HEK293 (cell line): ENCODE measurements at regions not wholly inside any gene's neighbourhood (a gene's known extent, or its start where the extent isn't known, plus 50 kb on each side); places are given as distances from the start of the nearest gene placed in this dataset.

Experiments used
- CTCF ChIA-PET: fragments of 350-600 bp; formaldehyde crosslinking; extraction: SDS; loops from one replicate; lab custom pipeline; 2021; ENCODE audit warnings: antibody characterized with exemption; lab: Yijun Ruan, JAX
- POLR2A ChIA-PET: fragments of 300-600 bp; formaldehyde crosslinking; extraction: SDS; loops from one replicate; lab custom pipeline; 2020; ENCODE audit warnings: antibody characterized with exemption, inconsistent platforms; lab: Yijun Ruan, JAX
- H3K27ac ChIP-seq: fragments of 200-500 bp; sonication (Bioruptor generic); 2 replicates; pipeline ENCODE4 v1.5.1; 2014; ENCODE audit warnings: low read depth, low read length, control low read depth, inconsistent platforms; ENCODE audit errors: extremely low read depth
- H3K36me3 ChIP-seq, 2 experiments: fragments of 200-500 bp in 1 of 2; sonication (Bioruptor generic) in 1 of 2; 1 replicate in 1 of 2; 2 replicates in 1 of 2; pipeline ENCODE4 v1.5.1; 2014 to 2017; ENCODE audit warnings: inconsistent platforms in 2 of 2, low read length in 2 of 2; ENCODE audit not compliant: control insufficient read depth in 2 of 2, insufficient read depth in 1 of 2
- H3K4me1 ChIP-seq: fragments of 200-500 bp; sonication (Bioruptor generic); 2 replicates; pipeline ENCODE4 v1.5.1; 2014; ENCODE audit warnings: mild to moderate bottlenecking, low read length, inconsistent platforms; ENCODE audit not compliant: control insufficient read depth, insufficient read depth
- H3K4me3 ChIP-seq: 2 replicates; pipeline ENCODE4 v1.5.1; 2011; ENCODE audit warnings: low read depth, mild to moderate bottlenecking, control low read depth, low read length, moderate library complexity
- H3K9me3 ChIP-seq: fragments of 200-500 bp; sonication (Bioruptor generic); 2 replicates; pipeline ENCODE4 v1.5.1; 2014; ENCODE audit warnings: low read depth, low read length, inconsistent platforms; ENCODE audit not compliant: control insufficient read depth, insufficient read depth
- KLF16 ChIP-seq: fragments of 450-650 bp; formaldehyde crosslinking; IDR thresholded peaks from 2 replicates; pipeline ENCODE4 v1.5.1; 2017; ENCODE audit warnings: missing biosample characterization, missing genetic modification characterization
- PRDM1 ChIP-seq: fragments of 450-650 bp; formaldehyde crosslinking; IDR thresholded peaks from 2 replicates; pipeline ENCODE4; 2016; ENCODE audit warnings: missing biosample characterization, missing genetic modification characterization
- SCRT2 ChIP-seq: fragments of 450-650 bp; formaldehyde crosslinking; IDR thresholded peaks from 2 replicates; pipeline ENCODE4 v1.5.1; 2016; ENCODE audit warnings: missing biosample characterization, missing genetic modification characterization
- SP7 ChIP-seq: fragments of 450-650 bp; formaldehyde crosslinking; IDR thresholded peaks from 2 replicates; pipeline ENCODE4 v1.5.1; 2016; ENCODE audit warnings: missing biosample characterization, missing genetic modification characterization
- ZBTB1 ChIP-seq: fragments of 450-650 bp; formaldehyde crosslinking; IDR thresholded peaks from 2 replicates; pipeline ENCODE4 v1.5.1; 2016; ENCODE audit warnings: missing biosample characterization, missing genetic modification characterization
- ZBTB8A ChIP-seq: fragments of 450-650 bp; formaldehyde crosslinking; IDR thresholded peaks from 2 replicates; pipeline ENCODE4 v1.5.1; 2016; ENCODE audit warnings: missing biosample characterization, missing genetic modification characterization
- ZNF10 ChIP-seq: fragments of 450-650 bp; formaldehyde crosslinking; IDR thresholded peaks from 2 replicates; pipeline ENCODE4 v1.5.1; 2017; ENCODE audit warnings: missing biosample characterization, missing genetic modification characterization
- ZNF248 ChIP-seq: fragments of 450-650 bp; formaldehyde crosslinking; IDR thresholded peaks from 2 replicates; pipeline ENCODE4 v1.5.1; 2017; ENCODE audit warnings: missing biosample characterization, missing genetic modification characterization
- ZNF274 ChIP-seq, 2 experiments: fragments of 200-500 bp in 1 of 2; fragments of 450-650 bp in 1 of 2; sonication (Bioruptor generic) in 1 of 2; formaldehyde crosslinking in 1 of 2; IDR thresholded peaks; 2 replicates each; pipeline versions ENCODE4 v1.5.1 to v1.6.1; 2014 to 2016; ENCODE audit warnings: borderline replicate concordance in 1 of 2, inconsistent platforms in 1 of 2, low read length in 1 of 2, missing biosample characterization in 1 of 2, missing genetic modification characterization in 1 of 2
- ZNF292 ChIP-seq: fragments of 450-650 bp; formaldehyde crosslinking; IDR thresholded peaks from 2 replicates; pipeline ENCODE4 v1.5.1; 2016; ENCODE audit warnings: low read depth, missing biosample characterization, missing genetic modification characterization, borderline replicate concordance
- ZNF302 ChIP-seq: fragments of 450-650 bp; formaldehyde crosslinking; IDR thresholded peaks from 2 replicates; pipeline ENCODE4 v1.5.1; 2016; ENCODE audit warnings: missing biosample characterization, missing genetic modification characterization, low read depth
- ZNF37A ChIP-seq: fragments of 450-650 bp; IDR thresholded peaks from 2 replicates; pipeline ENCODE4 v1.5.1; 2018; ENCODE audit warnings: missing biosample characterization, missing genetic modification characterization
- ZNF404 ChIP-seq: fragments of 450-650 bp; formaldehyde crosslinking; IDR thresholded peaks from 2 replicates; pipeline ENCODE4 v1.5.1; 2017; ENCODE audit warnings: missing biosample characterization, missing genetic modification characterization
- ZNF473 ChIP-seq: fragments of 450-650 bp; formaldehyde crosslinking; IDR thresholded peaks from 2 replicates; pipeline ENCODE4 v1.5.1; 2017; ENCODE audit warnings: missing biosample characterization, missing genetic modification characterization
- ZNF501 ChIP-seq: fragments of 450-650 bp; formaldehyde crosslinking; IDR thresholded peaks from 2 replicates; pipeline ENCODE4 v1.5.1; 2016; ENCODE audit warnings: missing biosample characterization, missing genetic modification characterization
- ZNF621 ChIP-seq: fragments of 450-650 bp; formaldehyde crosslinking; IDR thresholded peaks from 2 replicates; pipeline ENCODE4 v1.5.1; 2017; ENCODE audit warnings: missing biosample characterization, missing genetic modification characterization
- ZNF664 ChIP-seq: fragments of 450-650 bp; formaldehyde crosslinking; IDR thresholded peaks from 2 replicates; pipeline ENCODE4 v1.5.1; 2016; ENCODE audit warnings: missing biosample characterization, missing genetic modification characterization
- ZNF768 ChIP-seq: fragments of 450-650 bp; formaldehyde crosslinking; IDR thresholded peaks from 2 replicates; pipeline ENCODE4 v1.5.1; 2018; ENCODE audit warnings: missing biosample characterization, mild to moderate bottlenecking, missing genetic modification characterization
- ZNF792 ChIP-seq: fragments of 450-650 bp; formaldehyde crosslinking; IDR thresholded peaks from 2 replicates; pipeline ENCODE4 v1.5.1; 2016; ENCODE audit warnings: missing biosample characterization, missing genetic modification characterization
- ZNF843 ChIP-seq: fragments of 450-650 bp; formaldehyde crosslinking; IDR thresholded peaks from 2 replicates; pipeline ENCODE4 v1.5.1; 2016; ENCODE audit warnings: missing biosample characterization, missing genetic modification characterization
- TF ChIP-seq, protein P1 (sequence below): fragments of 450-650 bp; formaldehyde crosslinking; IDR thresholded peaks from 2 replicates; pipeline ENCODE4 v1.5.1; 2017; ENCODE audit warnings: missing biosample characterization, missing genetic modification characterization
- TF ChIP-seq, protein P2 (sequence below): fragments of 450-650 bp; formaldehyde crosslinking; IDR thresholded peaks from 2 replicates; pipeline ENCODE4 v1.5.1; 2016; ENCODE audit warnings: missing biosample characterization, missing genetic modification characterization
- TF ChIP-seq, protein P3 (sequence below): sonication (generic); formaldehyde crosslinking; IDR thresholded peaks from 2 replicates; pipeline ENCODE4 v1.8.1; 2022; ENCODE audit warnings: mild to moderate bottlenecking, moderate library complexity, missing genetic modification reagents
- TF ChIP-seq, protein P4 (sequence below): fragments of 450-650 bp; formaldehyde crosslinking; IDR thresholded peaks from 2 replicates; pipeline ENCODE4 v1.5.1; 2016; ENCODE audit warnings: missing biosample characterization, missing genetic modification characterization

DNA sequence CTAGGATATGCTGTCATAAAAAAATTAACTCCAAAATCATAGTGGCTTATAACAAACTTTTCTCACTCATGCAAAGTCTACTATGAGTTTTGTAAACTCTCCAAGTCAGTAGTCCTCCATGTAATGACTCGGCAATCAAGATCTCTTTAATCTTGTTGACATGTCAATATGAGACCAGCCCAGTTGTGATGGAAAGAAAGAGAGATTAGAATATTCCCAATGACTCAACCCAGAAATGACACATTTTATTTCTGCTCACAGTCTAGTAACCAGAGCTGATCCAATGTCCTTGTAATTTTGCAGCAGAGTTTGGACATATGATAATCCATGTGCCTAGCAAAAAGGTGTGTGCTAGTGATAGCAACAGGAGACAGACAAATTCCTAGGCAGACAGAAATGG, 112.6 kb upstream of the CNTN1 start (continued):
- TF ChIP-seq, protein P1, sequence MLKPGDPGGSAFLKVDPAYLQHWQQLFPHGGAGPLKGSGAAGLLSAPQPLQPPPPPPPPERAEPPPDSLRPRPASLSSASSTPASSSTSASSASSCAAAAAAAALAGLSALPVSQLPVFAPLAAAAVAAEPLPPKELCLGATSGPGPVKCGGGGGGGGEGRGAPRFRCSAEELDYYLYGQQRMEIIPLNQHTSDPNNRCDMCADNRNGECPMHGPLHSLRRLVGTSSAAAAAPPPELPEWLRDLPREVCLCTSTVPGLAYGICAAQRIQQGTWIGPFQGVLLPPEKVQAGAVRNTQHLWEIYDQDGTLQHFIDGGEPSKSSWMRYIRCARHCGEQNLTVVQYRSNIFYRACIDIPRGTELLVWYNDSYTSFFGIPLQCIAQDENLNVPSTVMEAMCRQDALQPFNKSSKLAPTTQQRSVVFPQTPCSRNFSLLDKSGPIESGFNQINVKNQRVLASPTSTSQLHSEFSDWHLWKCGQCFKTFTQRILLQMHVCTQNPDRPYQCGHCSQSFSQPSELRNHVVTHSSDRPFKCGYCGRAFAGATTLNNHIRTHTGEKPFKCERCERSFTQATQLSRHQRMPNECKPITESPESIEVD (tag by site-specific recombination): no peak
- TF ChIP-seq ZNF843: no peak
- TF ChIP-seq, protein P2, sequence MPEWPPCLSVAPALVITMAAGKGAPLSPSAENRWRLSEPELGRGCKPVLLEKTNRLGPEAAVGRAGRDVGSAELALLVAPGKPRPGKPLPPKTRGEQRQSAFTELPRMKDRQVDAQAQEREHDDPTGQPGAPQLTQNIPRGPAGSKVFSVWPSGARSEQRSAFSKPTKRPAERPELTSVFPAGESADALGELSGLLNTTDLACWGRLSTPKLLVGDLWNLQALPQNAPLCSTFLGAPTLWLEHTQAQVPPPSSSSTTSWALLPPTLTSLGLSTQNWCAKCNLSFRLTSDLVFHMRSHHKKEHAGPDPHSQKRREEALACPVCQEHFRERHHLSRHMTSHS (tag by site-specific recombination): no peak
- no peak for TF ChIP-seq ZNF37A
- TF ChIP-seq, protein P3, sequence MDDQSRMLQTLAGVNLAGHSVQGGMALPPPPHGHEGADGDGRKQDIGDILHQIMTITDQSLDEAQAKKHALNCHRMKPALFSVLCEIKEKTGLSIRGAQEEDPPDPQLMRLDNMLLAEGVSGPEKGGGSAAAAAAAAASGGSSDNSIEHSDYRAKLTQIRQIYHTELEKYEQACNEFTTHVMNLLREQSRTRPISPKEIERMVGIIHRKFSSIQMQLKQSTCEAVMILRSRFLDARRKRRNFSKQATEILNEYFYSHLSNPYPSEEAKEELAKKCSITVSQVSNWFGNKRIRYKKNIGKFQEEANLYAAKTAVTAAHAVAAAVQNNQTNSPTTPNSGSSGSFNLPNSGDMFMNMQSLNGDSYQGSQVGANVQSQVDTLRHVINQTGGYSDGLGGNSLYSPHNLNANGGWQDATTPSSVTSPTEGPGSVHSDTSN: no peak
- no peak for TF ChIP-seq ZNF768 (tag by site-specific recombination)
- no peak for TF ChIP-seq SCRT2 (tag by site-specific recombination)
- TF ChIP-seq ZNF302 (tag by site-specific recombination): no peak
- TF ChIP-seq ZNF274 (IDR thresholded peaks at IDR 0.05; ENCODE audit: low read length): no peak
- TF ChIP-seq ZNF274 (tag by site-specific recombination; IDR thresholded peaks at IDR 0.05; ENCODE audit: borderline replicate concordance): no peak

DNA sequence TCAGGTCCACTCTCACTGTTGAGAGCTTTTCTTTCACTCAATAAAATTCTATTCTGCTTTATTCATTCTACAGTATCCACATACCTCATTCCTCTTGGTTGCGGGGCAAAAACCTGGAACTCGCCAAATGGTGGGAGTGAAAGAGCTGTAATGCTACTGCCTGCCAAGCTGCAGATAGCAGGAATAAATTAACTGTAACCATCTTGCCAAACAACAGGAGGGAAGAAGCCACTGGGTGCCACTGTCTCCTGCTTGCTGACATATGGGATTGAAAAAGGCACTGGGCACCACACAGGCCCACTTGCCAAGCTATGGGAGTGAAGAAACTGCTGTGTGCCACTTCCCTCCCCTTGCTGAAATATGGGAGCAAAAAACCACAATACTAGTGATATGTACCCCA, 111.9 kb upstream of the CNTN1 start:
- H3K27ac ChIP-seq: no peak overlapping the region
- CTCF ChIA-PET: no interaction called here
- TF ChIP-seq ZNF404 (tag by site-specific recombination) (no peak), PRDM1 (tag by site-specific recombination) (no peak), ZBTB8A (tag by site-specific recombination) (no peak), ZNF248 (tag by site-specific recombination) (no peak), ZNF473 (no peak), KLF16 (tag by site-specific recombination) (no peak), ZNF10 (tag by site-specific recombination) (no peak), SP7 (no peak), ZNF621 (tag by site-specific recombination) (no peak), ZNF292 (tag by site-specific recombination) (no peak), ZNF501 (tag by site-specific recombination) (no peak), ZNF792 (tag by site-specific recombination) (no peak), ZNF664 (no peak), ZBTB1 (tag by site-specific recombination) (no peak)
- TF ChIP-seq, protein P4, sequence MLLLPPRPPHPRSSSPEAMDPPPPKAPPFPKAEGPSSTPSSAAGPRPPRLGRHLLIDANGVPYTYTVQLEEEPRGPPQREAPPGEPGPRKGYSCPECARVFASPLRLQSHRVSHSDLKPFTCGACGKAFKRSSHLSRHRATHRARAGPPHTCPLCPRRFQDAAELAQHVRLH (tag by site-specific recombination): no peak

More for the DNA sequence above, 111.9 kb upstream of the CNTN1 start:
- no peak overlapping the region for H3K4me3 ChIP-seq
- no peaks in the 10 kb centered on the region for H3K4me1 ChIP-seq
- H3K36me3 ChIP-seq: no peaks in the 10 kb centered on the region
- H3K9me3 ChIP-seq: no peaks in the 10 kb centered on the region
- POLR2A ChIA-PET: no interaction called here
